ENCODE measurements at regions not wholly inside any gene's neighbourhood (a gene's known extent, or its start where the extent isn't known, plus 50 kb on each side); places are given as distances from the start of the nearest gene placed in this dataset.

DNA sequence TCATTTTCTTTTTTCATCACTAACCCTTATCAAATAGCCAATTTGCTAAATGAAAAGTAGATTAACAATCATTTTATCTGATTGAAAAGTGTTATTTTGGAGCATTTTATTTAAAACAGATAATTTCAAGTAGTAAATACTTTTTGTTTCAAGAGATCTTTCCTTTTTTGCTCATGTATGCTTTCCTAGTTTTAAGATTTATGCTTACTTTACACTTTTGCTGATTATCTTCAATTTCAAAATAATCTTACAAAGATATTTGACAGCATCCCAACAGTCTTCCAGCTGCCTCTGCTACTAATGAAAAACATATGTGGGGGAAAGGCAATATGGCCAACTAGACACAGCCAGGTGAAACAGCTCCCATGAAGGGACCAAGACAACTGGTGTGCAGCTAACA, 1027.3 kb upstream of the CDH9 start:
- Histone ChIP-seq H3K4me2 (no peak overlapping the region), H3K27ac (ENCODE audit: low read depth in 2 of 2, low read length in 1 of 2) (no peak overlapping the region), H3K9ac (no peak overlapping the region), H3K9me3 (no peaks in the 10 kb centered on the region), H3K36me3 (replicated peaks in 1 of 2; ENCODE audit: control insufficient read depth in 1 of 2, insufficient read depth in 2 of 2, low read length in 1 of 2) (no peaks in the 10 kb centered on the region), H3K27me3 (ENCODE audit: insufficient read depth) (no peaks in the 10 kb centered on the region), H3K79me2 (ENCODE audit: insufficient read depth) (no peaks in the 10 kb centered on the region), H3K9me2 (no peaks in the 10 kb centered on the region), H3K4me3 (ENCODE audit: low read depth in 2 of 2, low read length in 1 of 2) (no peak overlapping the region), H3F3A (replicated peaks; ENCODE audit: insufficient read depth) (no peaks in the 10 kb centered on the region), H2AFZ (ENCODE audit: low read depth) (no peak overlapping the region), H4K20me1 (ENCODE audit: insufficient read depth) (no peaks in the 10 kb centered on the region), H3K4me1 (ENCODE audit: control insufficient read depth in 1 of 2, insufficient read depth in 2 of 2, low read depth in 1 of 2, low read length in 1 of 2) (no peaks in the 10 kb centered on the region)
- ChIA-PET CTCF (no interaction called here), POLR2A (no interaction called here)
- no peak for DNase-seq
- TF ChIP-seq, protein P1, sequence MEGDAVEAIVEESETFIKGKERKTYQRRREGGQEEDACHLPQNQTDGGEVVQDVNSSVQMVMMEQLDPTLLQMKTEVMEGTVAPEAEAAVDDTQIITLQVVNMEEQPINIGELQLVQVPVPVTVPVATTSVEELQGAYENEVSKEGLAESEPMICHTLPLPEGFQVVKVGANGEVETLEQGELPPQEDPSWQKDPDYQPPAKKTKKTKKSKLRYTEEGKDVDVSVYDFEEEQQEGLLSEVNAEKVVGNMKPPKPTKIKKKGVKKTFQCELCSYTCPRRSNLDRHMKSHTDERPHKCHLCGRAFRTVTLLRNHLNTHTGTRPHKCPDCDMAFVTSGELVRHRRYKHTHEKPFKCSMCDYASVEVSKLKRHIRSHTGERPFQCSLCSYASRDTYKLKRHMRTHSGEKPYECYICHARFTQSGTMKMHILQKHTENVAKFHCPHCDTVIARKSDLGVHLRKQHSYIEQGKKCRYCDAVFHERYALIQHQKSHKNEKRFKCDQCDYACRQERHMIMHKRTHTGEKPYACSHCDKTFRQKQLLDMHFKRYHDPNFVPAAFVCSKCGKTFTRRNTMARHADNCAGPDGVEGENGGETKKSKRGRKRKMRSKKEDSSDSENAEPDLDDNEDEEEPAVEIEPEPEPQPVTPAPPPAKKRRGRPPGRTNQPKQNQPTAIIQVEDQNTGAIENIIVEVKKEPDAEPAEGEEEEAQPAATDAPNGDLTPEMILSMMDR (IDR thresholded peaks at IDR 0.05) = no peak
- TF ChIP-seq EP300 (IDR thresholded peaks at IDR 0.05; ENCODE audit: borderline replicate concordance in 1 of 2, low read depth in 1 of 2, low read length in 1 of 2) (no peak), CHD2 (IDR thresholded peaks at IDR 0.05; ENCODE audit: low read length, partially characterized antibody) (no peak), FOSL2 (IDR thresholded peaks at IDR 0.05; ENCODE audit: borderline replicate concordance, low read depth) (no peak), MEF2A (IDR thresholded peaks at IDR 0.05; ENCODE audit: borderline replicate concordance, low read depth) (no peak), MXI1 (IDR thresholded peaks at IDR 0.05; ENCODE audit: low read depth, low read length) (no peak)
- TF ChIP-seq, protein P2, sequence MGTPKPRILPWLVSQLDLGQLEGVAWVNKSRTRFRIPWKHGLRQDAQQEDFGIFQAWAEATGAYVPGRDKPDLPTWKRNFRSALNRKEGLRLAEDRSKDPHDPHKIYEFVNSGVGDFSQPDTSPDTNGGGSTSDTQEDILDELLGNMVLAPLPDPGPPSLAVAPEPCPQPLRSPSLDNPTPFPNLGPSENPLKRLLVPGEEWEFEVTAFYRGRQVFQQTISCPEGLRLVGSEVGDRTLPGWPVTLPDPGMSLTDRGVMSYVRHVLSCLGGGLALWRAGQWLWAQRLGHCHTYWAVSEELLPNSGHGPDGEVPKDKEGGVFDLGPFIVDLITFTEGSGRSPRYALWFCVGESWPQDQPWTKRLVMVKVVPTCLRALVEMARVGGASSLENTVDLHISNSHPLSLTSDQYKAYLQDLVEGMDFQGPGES (IDR thresholded peaks at IDR 0.05; ENCODE audit: low read depth, low read length) = no peak

DNA sequence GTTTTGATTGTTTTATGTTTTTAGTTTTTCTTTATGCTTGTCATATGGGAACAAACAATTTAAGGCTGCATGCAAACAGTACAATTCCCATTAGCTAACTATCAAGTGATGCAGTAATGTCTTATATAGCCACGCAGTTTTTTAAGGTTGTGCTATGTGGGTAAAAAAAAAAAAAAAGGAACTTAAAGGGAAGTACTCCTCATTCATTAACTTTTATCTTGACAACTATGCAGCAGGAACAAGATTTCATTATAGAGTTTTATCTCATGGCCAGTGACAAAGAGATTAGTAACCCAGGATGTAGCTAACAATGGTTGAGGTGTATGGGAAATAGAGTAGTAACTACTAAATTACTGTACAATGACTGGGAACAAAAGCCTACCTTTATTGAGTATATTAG, 1008.2 kb upstream of the CDH9 start:
- no peak overlapping the region for H2AFZ ChIP-seq (ENCODE audit: low read depth)
- H3K4me2 ChIP-seq = no peak overlapping the region
- H3K9me2 ChIP-seq = no peaks in the 10 kb centered on the region
- H3K4me3 ChIP-seq (ENCODE audit: low read depth in 2 of 2, low read length in 1 of 2) = no peak overlapping the region
- no peak overlapping the region for H3K9ac ChIP-seq
- no peaks in the 10 kb centered on the region for H3K9me3 ChIP-seq
- no peaks in the 10 kb centered on the region for H3K27me3 ChIP-seq (ENCODE audit: insufficient read depth)
- no peak overlapping the region for H3K27ac ChIP-seq (ENCODE audit: low read depth in 2 of 2, low read length in 1 of 2)
- H3K36me3 ChIP-seq (replicated peaks in 1 of 2; ENCODE audit: control insufficient read depth in 1 of 2, insufficient read depth in 2 of 2, low read length in 1 of 2) = no peaks in the 10 kb centered on the region
- no peaks in the 10 kb centered on the region for H3K79me2 ChIP-seq (ENCODE audit: insufficient read depth)
- no peaks in the 10 kb centered on the region for H3F3A ChIP-seq (replicated peaks; ENCODE audit: insufficient read depth)
- H4K20me1 ChIP-seq (ENCODE audit: insufficient read depth) = no peaks in the 10 kb centered on the region
- POLR2A ChIA-PET = no interaction called here
- CTCF ChIA-PET = no interaction called here
- H3K4me1 ChIP-seq (ENCODE audit: control insufficient read depth in 1 of 2, insufficient read depth in 2 of 2, low read depth in 1 of 2, low read length in 1 of 2) = no peaks in the 10 kb centered on the region
- 8% methylated on average over 1 of the region's 1 CpG for WGBS (ENCODE audit: low lambda C conversion rate)
- no peak for DNase-seq
- TF ChIP-seq TAF1 (IDR thresholded peaks at IDR 0.05; ENCODE audit: borderline replicate concordance, low read depth, low read length) = no peak
- no peak for TF ChIP-seq RAD21 (IDR thresholded peaks at IDR 0.05; ENCODE audit: low read length)
- TF ChIP-seq, protein P3, sequence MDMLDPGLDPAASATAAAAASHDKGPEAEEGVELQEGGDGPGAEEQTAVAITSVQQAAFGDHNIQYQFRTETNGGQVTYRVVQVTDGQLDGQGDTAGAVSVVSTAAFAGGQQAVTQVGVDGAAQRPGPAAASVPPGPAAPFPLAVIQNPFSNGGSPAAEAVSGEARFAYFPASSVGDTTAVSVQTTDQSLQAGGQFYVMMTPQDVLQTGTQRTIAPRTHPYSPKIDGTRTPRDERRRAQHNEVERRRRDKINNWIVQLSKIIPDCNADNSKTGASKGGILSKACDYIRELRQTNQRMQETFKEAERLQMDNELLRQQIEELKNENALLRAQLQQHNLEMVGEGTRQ (IDR thresholded peaks at IDR 0.05; ENCODE audit: borderline replicate concordance, low read depth, low read length) = no peak
- TF ChIP-seq, protein P4, sequence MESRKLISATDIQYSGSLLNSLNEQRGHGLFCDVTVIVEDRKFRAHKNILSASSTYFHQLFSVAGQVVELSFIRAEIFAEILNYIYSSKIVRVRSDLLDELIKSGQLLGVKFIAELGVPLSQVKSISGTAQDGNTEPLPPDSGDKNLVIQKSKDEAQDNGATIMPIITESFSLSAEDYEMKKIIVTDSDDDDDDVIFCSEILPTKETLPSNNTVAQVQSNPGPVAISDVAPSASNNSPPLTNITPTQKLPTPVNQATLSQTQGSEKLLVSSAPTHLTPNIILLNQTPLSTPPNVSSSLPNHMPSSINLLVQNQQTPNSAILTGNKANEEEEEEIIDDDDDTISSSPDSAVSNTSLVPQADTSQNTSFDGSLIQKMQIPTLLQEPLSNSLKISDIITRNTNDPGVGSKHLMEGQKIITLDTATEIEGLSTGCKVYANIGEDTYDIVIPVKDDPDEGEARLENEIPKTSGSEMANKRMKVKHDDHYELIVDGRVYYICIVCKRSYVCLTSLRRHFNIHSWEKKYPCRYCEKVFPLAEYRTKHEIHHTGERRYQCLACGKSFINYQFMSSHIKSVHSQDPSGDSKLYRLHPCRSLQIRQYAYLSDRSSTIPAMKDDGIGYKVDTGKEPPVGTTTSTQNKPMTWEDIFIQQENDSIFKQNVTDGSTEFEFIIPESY (IDR thresholded peaks at IDR 0.05; ENCODE audit: borderline replicate concordance, low read depth) = no peak
- TF ChIP-seq, protein P1 (IDR thresholded peaks at IDR 0.05) = no peak
- TF ChIP-seq EP300 (IDR thresholded peaks at IDR 0.05; ENCODE audit: borderline replicate concordance in 1 of 2, low read depth in 1 of 2, low read length in 1 of 2) = no peak
- TF ChIP-seq TEAD4 (IDR thresholded peaks at IDR 0.05; ENCODE audit: borderline replicate concordance, insufficient read depth) = no peak
- no peak for TF ChIP-seq GABPA (IDR thresholded peaks at IDR 0.05; ENCODE audit: low read depth)
- TF ChIP-seq, protein P5, sequence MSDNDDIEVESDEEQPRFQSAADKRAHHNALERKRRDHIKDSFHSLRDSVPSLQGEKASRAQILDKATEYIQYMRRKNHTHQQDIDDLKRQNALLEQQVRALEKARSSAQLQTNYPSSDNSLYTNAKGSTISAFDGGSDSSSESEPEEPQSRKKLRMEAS (IDR thresholded peaks at IDR 0.05; ENCODE audit: low read depth) = no peak

Measured in SK-N-SH (cell line).